Activated CD4-positive, alpha-beta T cell treated with anti-CD3 and anti-CD28 coated beads, Interleukin-2, amount 10 ng/mL, durations not matched to agents 24 days and 14 days (primary cell): ENCODE measurements at regions not wholly inside any gene's neighbourhood (a gene's known extent, or its start where the extent isn't known, plus 50 kb on each side); places are given as distances from the start of the nearest gene placed in this dataset.

Experiments used
- DNase-seq: peaks from one replicate; pipeline ENCODE4 v3.0.0; 2022
- H3K27ac Mint-ChIP-seq: one replicate; pipeline ENCODE4 v1.8.0; 2022; ENCODE audit warnings: mild to moderate bottlenecking, mixed read lengths
- H3K27me3 Mint-ChIP-seq: one replicate; pipeline ENCODE4 v1.8.0; 2022; ENCODE audit warnings: mixed read lengths
- H3K36me3 Mint-ChIP-seq: one replicate; pipeline ENCODE4 v1.8.0; 2022; ENCODE audit warnings: low read depth, mild to moderate bottlenecking, mixed read lengths
- H3K4me1 Mint-ChIP-seq: one replicate; pipeline ENCODE4 v1.8.0; 2021; ENCODE audit warnings: mixed read lengths
- H3K4me3 Mint-ChIP-seq: one replicate; pipeline ENCODE4 v1.8.0; 2022; ENCODE audit warnings: mild to moderate bottlenecking, moderate library complexity, mixed read lengths
- H3K9me3 Mint-ChIP-seq: one replicate; pipeline ENCODE4 v1.8.0; 2021; ENCODE audit warnings: mixed read lengths
- intact Hi-C: fragments of 100-400 bp; cut with micrococcal nuclease; formaldehyde crosslinking; loops from one replicate; pipeline ENCODE4 v1.15.1; 2023

DNA sequence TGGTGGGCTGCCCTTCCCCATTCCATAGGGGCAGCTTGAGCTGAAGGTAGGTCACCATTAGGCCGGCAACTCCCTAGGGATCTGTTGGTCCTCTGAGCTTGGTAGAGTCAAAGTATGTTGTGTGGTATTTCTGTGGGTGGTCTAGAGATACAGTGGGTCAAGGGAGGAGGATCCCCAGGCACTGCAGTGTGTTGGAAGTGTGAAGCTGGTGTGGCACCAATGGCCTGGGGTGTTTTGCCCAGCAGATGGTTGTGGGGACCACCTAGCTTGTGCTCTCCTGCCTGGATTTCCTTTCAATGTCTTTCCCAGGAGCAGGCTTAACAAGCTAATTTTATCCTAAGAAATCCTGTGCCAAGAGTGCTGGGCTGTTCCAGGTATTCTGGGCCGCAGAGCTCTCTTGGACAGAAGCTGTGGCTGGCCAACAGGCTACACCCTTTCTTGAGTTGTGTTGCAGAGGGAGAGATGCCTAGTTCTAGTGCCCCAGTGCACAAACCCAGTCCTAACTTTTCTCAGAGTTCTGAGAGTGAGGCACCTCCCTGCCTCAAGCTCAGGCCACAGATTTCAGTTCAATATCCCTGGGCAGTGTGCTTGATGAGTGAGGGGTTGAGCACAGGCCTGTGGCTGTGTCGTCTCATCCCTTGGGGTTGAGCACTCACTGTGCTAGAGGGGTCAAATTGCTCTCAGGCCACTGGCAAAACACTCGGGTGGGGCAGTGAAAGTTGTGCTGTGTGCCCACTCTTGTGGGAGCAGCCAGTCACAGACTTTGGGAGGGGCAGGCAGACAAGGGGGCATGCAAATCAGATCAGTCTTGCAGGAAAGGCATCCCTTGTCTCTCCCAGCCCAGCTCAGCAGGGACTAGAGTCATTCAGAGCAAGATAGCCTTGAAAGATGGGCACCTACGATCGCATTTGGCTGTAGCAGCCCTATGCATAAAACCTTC lies 1806.1 kb upstream of the MIR17HG start:
- Mint-ChIP-seq H3K27ac (no peak overlapping the region), H3K9me3 (peaks cover 3% of the 10 kb centered on the region), H3K4me3 (no peak overlapping the region), H3K4me1 (no peaks in the 10 kb centered on the region), H3K36me3 (no peaks in the 10 kb centered on the region), H3K27me3 (no peaks in the 10 kb centered on the region)
- DNase-seq, result no peak
- intact Hi-C loops, result no loop called here

- Mint-ChIP-seq H3K27ac (no peak overlapping the region), H3K36me3 (no peaks in the 10 kb centered on the region), H3K27me3 (no peaks in the 10 kb centered on the region), H3K9me3 (peaks cover 4% of the 10 kb centered on the region), H3K4me1 (no peaks in the 10 kb centered on the region), H3K4me3 (no peak overlapping the region)
- intact Hi-C loops, result no loop called here
- no peak for DNase-seq
Measured at GRCh38 chr13:89550938-89551337, 1796.5 kb upstream of the MIR17HG start.

DNA sequence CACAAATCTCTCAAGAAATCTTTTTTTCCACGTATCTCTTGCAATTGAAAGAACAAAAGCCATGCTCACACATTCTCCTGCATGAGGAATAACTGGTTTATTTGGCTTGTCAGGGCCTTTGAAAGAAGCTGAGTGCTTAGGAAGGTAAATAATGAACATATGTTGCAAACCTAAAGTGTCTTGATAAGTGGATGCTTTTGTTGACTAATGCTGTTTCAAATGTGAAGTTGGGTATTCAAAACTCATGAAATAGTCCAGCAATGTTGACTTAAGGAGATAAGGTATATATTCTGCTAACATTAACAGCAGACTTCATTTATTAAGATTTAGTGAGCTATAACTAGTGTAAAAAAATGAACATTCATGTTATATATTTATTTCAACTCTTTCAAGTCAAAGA lies 1792.7 kb upstream of the MIR17HG start:
- no peak overlapping the region for H3K4me3 Mint-ChIP-seq
- H3K36me3 Mint-ChIP-seq, result no peaks in the 10 kb centered on the region
- H3K27me3 Mint-ChIP-seq, result no peaks in the 10 kb centered on the region
- H3K9me3 Mint-ChIP-seq, result peaks cover 4% of the 10 kb centered on the region
- H3K27ac Mint-ChIP-seq, result no peak overlapping the region
- intact Hi-C loops, result no loop called here
- no peaks in the 10 kb centered on the region for H3K4me1 Mint-ChIP-seq
- no peak for DNase-seq

- Mint-ChIP-seq H3K27ac (no peak overlapping the region), H3K4me1 (no peaks in the 10 kb centered on the region), H3K9me3 (peaks cover 3% of the 10 kb centered on the region), H3K36me3 (no peaks in the 10 kb centered on the region), H3K27me3 (no peaks in the 10 kb centered on the region), H3K4me3 (no peak overlapping the region)
- DNase-seq, result no peak
- intact Hi-C loops, result no loop called here
Measured at GRCh38 chr13:89565476-89566100, 1781.9 kb upstream of the MIR17HG start.

DNA sequence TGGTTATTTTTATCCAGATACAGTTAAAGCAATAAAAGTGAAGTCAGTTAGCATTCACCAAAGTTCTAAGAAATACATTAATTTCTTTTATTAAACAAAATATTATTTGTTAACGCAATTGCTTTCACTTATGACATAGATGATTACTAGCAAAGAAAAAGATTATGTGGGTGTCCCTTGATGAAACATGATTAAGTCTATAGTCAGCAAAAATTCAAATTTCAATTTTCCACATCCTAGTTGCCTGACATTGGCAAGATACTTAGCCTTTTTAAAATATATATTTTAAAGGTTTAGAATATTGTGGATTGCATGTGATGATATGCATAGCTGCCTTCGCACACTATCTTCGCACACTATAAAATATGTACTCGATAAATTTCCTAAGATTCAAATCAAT lies 1780.5 kb upstream of the MIR17HG start:
- Mint-ChIP-seq H3K4me3 (no peak overlapping the region), H3K36me3 (no peaks in the 10 kb centered on the region), H3K27me3 (no peaks in the 10 kb centered on the region), H3K4me1 (no peaks in the 10 kb centered on the region), H3K9me3 (peaks cover 3% of the 10 kb centered on the region), H3K27ac (no peak overlapping the region)
- DNase-seq, result no peak
- intact Hi-C loops, result no loop called here

- intact Hi-C loops, result no loop called here
- H3K4me3 Mint-ChIP-seq, result no peak overlapping the region
- DNase-seq, result no peak
- no peaks in the 10 kb centered on the region for H3K27me3 Mint-ChIP-seq
- no peak overlapping the region for H3K27ac Mint-ChIP-seq
- no peaks in the 10 kb centered on the region for H3K9me3 Mint-ChIP-seq
- H3K4me1 Mint-ChIP-seq, result no peaks in the 10 kb centered on the region
- no peaks in the 10 kb centered on the region for H3K36me3 Mint-ChIP-seq
Measured at GRCh38 chr13:89568276-89568675, 1779.2 kb upstream of the MIR17HG start.

GRCh38 chr13:89568746-89569145 lies 1778.7 kb upstream of the MIR17HG start:
- H3K4me1 Mint-ChIP-seq, result no peaks in the 10 kb centered on the region
- DNase-seq, result no peak
- no peaks in the 10 kb centered on the region for H3K36me3 Mint-ChIP-seq
- no peak overlapping the region for H3K27ac Mint-ChIP-seq
- H3K4me3 Mint-ChIP-seq, result no peak overlapping the region
- intact Hi-C loops, result no loop called here
- no peaks in the 10 kb centered on the region for H3K27me3 Mint-ChIP-seq
- H3K9me3 Mint-ChIP-seq, result peaks cover 2% of the 10 kb centered on the region

- Mint-ChIP-seq H3K27ac (no peak overlapping the region), H3K36me3 (no peaks in the 10 kb centered on the region), H3K4me1 (no peaks in the 10 kb centered on the region), H3K9me3 (peaks cover 5% of the 10 kb centered on the region), H3K4me3 (no peak overlapping the region), H3K27me3 (no peaks in the 10 kb centered on the region)
- intact Hi-C loops, result no loop called here
- no peak for DNase-seq
Measured at GRCh38 chr13:89571676-89572075, 1775.8 kb upstream of the MIR17HG start.

DNA sequence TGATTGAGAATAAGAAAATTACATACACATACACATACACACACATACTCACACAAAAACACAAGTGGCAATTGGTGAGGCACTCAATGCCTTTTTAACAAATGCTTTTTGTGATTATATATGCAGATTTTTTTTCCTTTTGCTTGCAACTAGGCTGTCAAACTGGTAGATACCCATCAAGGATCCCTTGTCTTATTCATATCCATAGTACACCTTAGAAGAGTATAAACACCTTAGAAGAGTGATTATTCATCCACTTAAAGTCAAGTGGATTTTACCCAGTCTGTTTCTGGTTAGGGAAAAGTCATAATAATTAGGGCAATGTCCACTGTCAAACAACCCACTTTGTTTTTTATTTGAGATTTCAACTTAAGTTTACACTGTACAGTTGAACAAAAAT lies 1773.4 kb upstream of the MIR17HG start:
- Mint-ChIP-seq H3K36me3 (no peaks in the 10 kb centered on the region), H3K27ac (no peak overlapping the region), H3K27me3 (no peaks in the 10 kb centered on the region), H3K9me3 (peaks cover 13% of the 10 kb centered on the region), H3K4me1 (no peaks in the 10 kb centered on the region), H3K4me3 (no peak overlapping the region)
- intact Hi-C loops, result no loop called here
- DNase-seq, result no peak

- intact Hi-C loops, result no loop called here
- no peak overlapping the region for H3K4me3 Mint-ChIP-seq
- H3K27me3 Mint-ChIP-seq, result no peaks in the 10 kb centered on the region
- no peak for DNase-seq
- H3K27ac Mint-ChIP-seq, result no peak overlapping the region
- no peaks in the 10 kb centered on the region for H3K36me3 Mint-ChIP-seq
- H3K4me1 Mint-ChIP-seq, result no peaks in the 10 kb centered on the region
- H3K9me3 Mint-ChIP-seq, result peaks cover 13% of the 10 kb centered on the region
Measured at GRCh38 chr13:89577301-89577700, 1770.2 kb upstream of the MIR17HG start.

DNA sequence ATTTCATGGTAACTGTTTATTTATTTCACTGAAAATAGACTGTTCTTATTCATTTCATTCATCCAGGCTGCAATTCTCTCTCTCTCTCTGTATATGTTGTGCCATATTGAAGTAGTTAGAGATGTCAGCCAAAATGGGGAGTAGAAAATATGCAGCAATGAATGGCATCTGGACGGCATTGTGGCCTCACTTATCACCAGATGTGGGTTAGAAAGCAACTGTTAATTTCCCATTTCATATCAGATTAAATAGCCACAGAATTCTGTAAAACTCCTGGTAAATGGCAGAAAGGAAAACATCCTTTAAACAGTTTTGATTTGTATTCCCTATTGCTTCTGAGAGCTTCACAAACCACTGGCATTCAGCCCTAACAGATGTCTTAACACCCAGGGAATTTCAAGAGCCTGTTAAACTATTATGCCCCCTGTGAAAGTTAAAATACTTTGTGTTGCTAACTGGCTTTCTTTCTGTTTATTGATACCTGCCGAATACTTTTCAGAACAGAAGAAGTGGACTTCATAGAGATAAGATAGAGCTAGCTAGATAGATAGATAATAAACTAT lies 1763.3 kb upstream of the MIR17HG start:
- H3K9me3 Mint-ChIP-seq, result no peaks in the 10 kb centered on the region
- no peaks in the 10 kb centered on the region for H3K27me3 Mint-ChIP-seq
- no peak overlapping the region for H3K4me3 Mint-ChIP-seq
- no peaks in the 10 kb centered on the region for H3K36me3 Mint-ChIP-seq
- H3K4me1 Mint-ChIP-seq, result no peaks in the 10 kb centered on the region
- intact Hi-C loops, result no loop called here
- no peak overlapping the region for H3K27ac Mint-ChIP-seq
- no peak for DNase-seq

- H3K9me3 Mint-ChIP-seq, result no peaks in the 10 kb centered on the region
- intact Hi-C loops, result no loop called here
- H3K36me3 Mint-ChIP-seq, result no peaks in the 10 kb centered on the region
- H3K27me3 Mint-ChIP-seq, result no peaks in the 10 kb centered on the region
- no peak overlapping the region for H3K4me3 Mint-ChIP-seq
- no peak overlapping the region for H3K27ac Mint-ChIP-seq
- DNase-seq, result no peak
- no peaks in the 10 kb centered on the region for H3K4me1 Mint-ChIP-seq
Measured at GRCh38 chr13:89602655-89603054, 1744.8 kb upstream of the MIR17HG start.

GRCh38 chr13:89603187-89603586 lies 1744.3 kb upstream of the MIR17HG start:
- no peaks in the 10 kb centered on the region for H3K4me1 Mint-ChIP-seq
- H3K27me3 Mint-ChIP-seq, result no peaks in the 10 kb centered on the region
- no peaks in the 10 kb centered on the region for H3K36me3 Mint-ChIP-seq
- H3K27ac Mint-ChIP-seq, result no peak overlapping the region
- no peak overlapping the region for H3K4me3 Mint-ChIP-seq
- DNase-seq, result no peak
- intact Hi-C loops, result no loop called here
- H3K9me3 Mint-ChIP-seq, result no peaks in the 10 kb centered on the region

GRCh38 chr13:89609318-89609717 lies 1738.2 kb upstream of the MIR17HG start:
- H3K9me3 Mint-ChIP-seq, result peaks cover 7% of the 10 kb centered on the region
- H3K4me1 Mint-ChIP-seq, result no peaks in the 10 kb centered on the region
- intact Hi-C loops, result no loop called here
- H3K27ac Mint-ChIP-seq, result no peak overlapping the region
- no peaks in the 10 kb centered on the region for H3K27me3 Mint-ChIP-seq
- no peak overlapping the region for H3K4me3 Mint-ChIP-seq
- no peak for DNase-seq
- H3K36me3 Mint-ChIP-seq, result no peaks in the 10 kb centered on the region
